ENCODE measurements at regions not wholly inside any gene's neighbourhood (a gene's known extent, or its start where the extent isn't known, plus 50 kb on each side); places are given as distances from the start of the nearest gene placed in this dataset.

GRCh38 chr17:74145756-74146155, 57.7 kb upstream of the RPL38 start:
- no peak for DNase-seq (ENCODE audit: low read depth)

- DNase-seq (ENCODE audit: low read depth): no peak
These were observed 57.3 kb upstream of the RPL38 start for GRCh38 chr17:74146196-74146595.

GRCh38 chr17:74147056-74147835, 56.2 kb upstream of the RPL38 start:
- DNase-seq (ENCODE audit: low read depth): no peak

GRCh38 chr17:74147966-74148365, 55.5 kb upstream of the RPL38 start:
- DNase-seq (ENCODE audit: low read depth): no peak

GRCh38 chr17:74148446-74148845, 55.0 kb upstream of the RPL38 start:
- DNase-seq (ENCODE audit: low read depth): no peak

GRCh38 chr17:74148901-74149596, 54.4 kb upstream of the RPL38 start:
- DNase-seq (ENCODE audit: low read depth): no peak

- no peak for DNase-seq (ENCODE audit: low read depth)
These were observed 53.7 kb upstream of the RPL38 start for GRCh38 chr17:74149597-74150427.

GRCh38 chr17:74150428-74151025, 53.0 kb upstream of the RPL38 start:
- no peak for DNase-seq (ENCODE audit: low read depth)

- no peak for DNase-seq (ENCODE audit: low read depth)
These were observed 51.7 kb upstream of the RPL38 start for GRCh38 chr17:74151551-74152315.

- no peak for DNase-seq (ENCODE audit: low read depth)
These were observed 50.7 kb upstream of the RPL38 start for GRCh38 chr17:74152591-74153455.

GRCh38 chr17:74153456-74153810, 50.0 kb upstream of the RPL38 start:
- DNase-seq (ENCODE audit: low read depth): no peak

All from activated T-cell treated with anti-CD3 and anti-CD28 coated beads for 24 hours (primary cell).